Skeletal muscle satellite cell (primary cell): ENCODE measurements at regions not wholly inside any gene's neighbourhood (a gene's known extent, or its start where the extent isn't known, plus 50 kb on each side); places are given as distances from the start of the nearest gene placed in this dataset. TPM values are rescaled to one million over a fixed set of nuclear protein-coding genes. Genes with fewer than 3 reads are reported as not detected.

Experiments
- small RNA-seq: library from RNA; depleted of rRNA; stranded (forward); fragments of <200 nt; gene quantifications from one replicate; pipeline ENCODE3, GENCODE V24; 2012

Small RNA genes in the stretch of these regions (small RNA-seq; reads per million reads assigned to genes)
- gene AC127391.1 = not detected
